ENCODE measurements at regions not wholly inside any gene's neighbourhood (a gene's known extent, or its start where the extent isn't known, plus 50 kb on each side); places are given as distances from the start of the nearest gene placed in this dataset.
A peak's percentile ranks its signal among the peaks of the same experiment; 100 is the strongest.
"Not testable (repeated sequence)": the region's sequence is repeated elsewhere in the genome, so short reads cannot be mapped to it uniquely, and the experiment has no call there.

DNA sequence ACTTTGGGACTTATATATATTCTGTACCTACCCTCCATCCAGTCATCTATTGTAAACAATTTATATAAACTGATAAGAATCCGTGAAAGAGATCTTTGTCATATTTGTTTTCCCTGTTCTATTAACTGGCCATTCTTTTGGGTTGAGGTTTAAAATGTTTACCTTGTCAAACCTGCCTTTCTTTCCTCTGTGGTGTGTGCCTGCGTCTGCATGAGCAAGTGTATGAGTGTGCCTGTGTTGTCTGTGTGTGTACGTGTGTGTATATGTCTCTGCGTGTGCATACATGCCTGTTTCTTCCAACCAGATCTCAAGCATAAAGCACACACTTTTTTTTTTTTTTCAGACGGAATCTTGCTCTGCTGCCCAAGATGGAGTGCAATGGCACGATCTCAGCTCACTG lies 201.5 kb downstream of the C16orf95 start:
- DNase-seq = no peak

GRCh38 chr16:87117936-87118335 lies 199.3 kb downstream of the C16orf95 start:
- DNase-seq = no peak

- no peak for DNase-seq
These were observed 198.0 kb downstream of the C16orf95 start for GRCh38 chr16:87119168-87119567.

- DNase-seq = no peak
These were observed 197.4 kb downstream of the C16orf95 start for GRCh38 chr16:87119748-87120147.

GRCh38 chr16:87121816-87122215 lies 195.4 kb downstream of the C16orf95 start:
- DNase-seq = no peak

DNA sequence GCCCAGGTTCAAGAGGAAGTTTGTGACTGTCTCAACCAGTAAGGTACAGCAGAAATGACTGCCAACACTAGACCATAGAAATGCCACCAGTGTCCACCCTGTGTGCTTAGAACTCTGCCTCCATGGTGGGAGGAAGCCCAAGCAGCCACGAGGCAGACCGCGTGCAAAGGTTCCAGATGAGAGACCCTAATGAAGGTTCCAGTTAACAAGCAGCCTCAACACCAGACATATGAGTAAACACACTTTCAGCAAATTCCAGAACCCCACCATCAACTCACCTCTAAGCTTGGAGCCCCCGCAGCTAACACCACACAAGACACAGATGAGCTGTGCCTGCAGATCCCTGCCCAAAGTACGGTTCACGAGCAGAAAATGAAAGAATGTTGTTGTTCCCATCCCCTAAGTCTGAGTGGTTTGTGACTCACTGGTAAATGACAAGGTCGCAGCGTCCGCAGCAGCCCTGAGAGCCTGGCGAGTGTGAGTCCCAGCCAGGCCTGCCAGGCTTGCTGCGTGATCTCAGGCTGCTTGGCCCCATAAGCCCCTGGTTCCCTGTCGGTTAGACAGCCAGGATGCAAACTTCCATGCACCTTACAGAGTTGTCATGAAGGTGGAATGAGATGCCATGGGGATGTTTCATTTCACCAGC lies 193.7 kb downstream of the C16orf95 start:
- DNase-seq = no peak

DNA sequence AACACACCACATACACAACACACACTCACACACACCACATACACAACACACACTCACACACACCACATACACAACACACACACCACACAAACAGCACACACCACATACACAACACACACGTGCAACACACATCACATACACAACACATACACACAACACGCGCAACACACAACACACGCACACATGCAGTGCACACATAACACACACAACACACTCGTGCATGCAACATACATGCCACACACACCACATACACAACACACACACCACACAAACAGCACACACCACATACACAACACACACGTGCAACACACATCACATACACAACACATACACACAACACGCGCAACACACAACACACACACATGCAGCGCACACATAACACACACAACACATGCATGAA lies 192.8 kb downstream of the C16orf95 start:
- DNase-seq = not testable (repeated sequence)

GRCh38 chr16:87125206-87126155 lies 191.7 kb downstream of the C16orf95 start:
- no peak for DNase-seq

- DNase-seq = no peak
These were observed 190.7 kb downstream of the C16orf95 start for GRCh38 chr16:87126403-87127025.

DNA sequence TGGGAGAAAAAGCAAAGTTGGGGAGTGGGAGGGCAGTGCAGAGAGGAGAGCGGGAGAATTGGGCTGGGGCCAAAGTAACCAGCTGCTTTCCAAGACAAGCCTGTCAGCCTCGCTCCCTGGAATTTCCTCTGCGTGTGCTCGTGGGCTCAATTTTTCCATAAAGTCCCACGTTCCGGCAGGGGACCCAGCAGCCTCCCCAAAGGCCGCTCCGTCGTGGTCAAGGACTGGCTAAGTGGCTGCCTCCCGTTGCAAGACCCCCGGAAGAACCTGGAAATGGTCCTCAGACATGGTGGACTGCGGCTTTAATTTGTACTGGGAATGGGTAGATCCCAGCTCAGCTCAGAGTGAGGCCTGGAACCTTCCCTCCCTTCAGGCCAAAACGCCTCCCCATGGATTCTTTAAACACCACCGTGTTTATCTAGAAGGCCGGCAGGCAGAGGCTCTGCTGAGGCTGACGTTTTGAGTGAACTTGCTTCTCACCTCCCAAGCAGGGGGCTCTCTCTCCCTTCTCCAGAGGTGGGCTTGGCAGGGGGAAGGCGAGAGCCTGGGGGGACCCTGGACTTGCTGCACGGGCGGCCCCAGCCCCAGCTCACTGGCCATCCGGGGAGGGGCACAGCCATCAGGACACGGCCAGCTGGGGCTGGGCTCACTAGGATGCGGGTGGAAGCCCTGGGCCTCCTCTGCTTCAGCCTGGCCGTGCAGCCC lies 190.0 kb downstream of the C16orf95 start:
- DNase-seq = peak; percentile 49

DNA sequence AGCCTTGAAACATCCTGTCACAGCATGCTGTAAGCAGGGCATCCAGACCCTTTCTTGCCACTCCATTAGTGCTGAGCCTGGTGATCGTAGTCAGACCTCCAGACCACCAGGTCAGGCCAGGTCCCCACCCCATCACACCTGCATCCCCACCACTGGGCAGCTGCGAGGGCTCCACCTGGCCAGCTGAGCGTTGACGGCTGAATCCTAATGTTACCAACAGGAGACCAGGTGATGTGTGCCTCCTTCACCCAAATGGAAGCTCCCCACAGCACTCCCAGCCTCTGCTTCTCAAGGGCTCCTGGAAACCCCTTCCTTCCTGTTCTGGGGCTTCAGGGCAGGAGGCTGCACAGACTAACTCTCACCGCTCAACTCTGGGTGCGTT lies 189.4 kb downstream of the C16orf95 start:
- no peak for DNase-seq

DNA sequence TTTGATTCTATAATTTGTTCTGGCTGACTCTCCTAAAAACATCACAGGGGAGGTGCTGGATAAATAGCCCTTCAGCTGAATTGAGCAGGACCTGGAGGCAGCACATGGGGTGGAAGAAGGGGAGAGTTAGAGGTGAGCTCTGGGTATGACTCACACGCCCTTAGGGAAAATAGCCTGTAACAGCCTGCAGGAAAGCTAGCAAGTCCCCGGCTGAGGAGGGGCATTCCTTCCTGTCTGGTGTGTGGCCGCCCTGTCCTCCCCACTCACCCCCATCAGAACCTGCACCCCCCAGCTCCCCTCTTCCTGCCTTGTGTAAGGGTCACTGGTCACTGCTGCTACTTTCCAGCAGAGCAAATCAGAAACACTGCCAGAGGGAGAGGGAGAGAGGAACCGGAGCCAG lies 187.4 kb downstream of the C16orf95 start:
- DNase-seq = no peak

DNA sequence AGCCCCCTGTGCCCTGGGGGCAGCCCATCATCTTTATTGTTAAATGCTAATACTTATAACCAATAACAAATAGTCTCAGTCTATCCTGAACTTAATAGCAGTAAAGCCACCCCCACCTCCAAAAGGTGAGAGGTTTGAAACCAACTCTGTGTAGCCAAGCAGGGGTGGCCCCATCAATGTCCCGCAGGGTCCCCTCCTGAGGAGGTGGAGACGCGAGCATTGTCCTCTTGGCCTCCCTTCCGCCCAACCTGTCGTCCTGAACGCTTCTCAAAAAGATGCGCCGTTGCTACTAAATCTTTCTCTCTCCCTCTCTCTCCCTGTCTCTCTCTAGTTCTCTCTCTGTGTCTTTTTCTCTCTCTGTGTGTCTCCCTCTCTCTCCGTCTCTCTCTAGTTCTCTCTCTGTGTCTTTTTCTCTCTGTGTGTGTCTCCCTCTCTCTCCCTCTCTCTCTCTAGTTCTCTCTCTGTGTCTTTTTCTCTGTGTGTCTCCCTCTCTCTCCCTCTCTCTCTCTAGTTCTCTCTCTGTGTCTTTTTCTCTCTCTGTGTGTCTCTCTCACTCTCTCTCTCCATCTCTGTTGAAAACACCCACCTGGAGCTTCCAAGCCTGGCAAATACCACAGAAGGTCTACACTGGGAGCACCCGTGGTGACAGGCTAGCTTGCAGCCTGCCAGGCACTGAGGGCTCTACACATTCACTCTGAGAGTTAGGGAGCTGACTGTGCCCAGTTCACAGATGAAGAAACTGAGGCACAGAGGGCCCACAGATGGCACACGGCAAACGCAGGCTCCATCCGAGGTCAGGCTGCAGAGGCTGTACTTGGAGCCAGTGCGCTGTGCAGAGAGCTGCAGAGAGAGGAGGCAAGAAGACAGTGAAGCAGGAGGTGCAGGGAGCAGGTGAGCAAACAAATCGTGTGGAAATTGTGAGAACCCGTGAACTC lies 185.9 kb downstream of the C16orf95 start:
- no peak for DNase-seq

GRCh38 chr16:87131996-87132345 lies 185.2 kb downstream of the C16orf95 start:
- DNase-seq = no peak

DNA sequence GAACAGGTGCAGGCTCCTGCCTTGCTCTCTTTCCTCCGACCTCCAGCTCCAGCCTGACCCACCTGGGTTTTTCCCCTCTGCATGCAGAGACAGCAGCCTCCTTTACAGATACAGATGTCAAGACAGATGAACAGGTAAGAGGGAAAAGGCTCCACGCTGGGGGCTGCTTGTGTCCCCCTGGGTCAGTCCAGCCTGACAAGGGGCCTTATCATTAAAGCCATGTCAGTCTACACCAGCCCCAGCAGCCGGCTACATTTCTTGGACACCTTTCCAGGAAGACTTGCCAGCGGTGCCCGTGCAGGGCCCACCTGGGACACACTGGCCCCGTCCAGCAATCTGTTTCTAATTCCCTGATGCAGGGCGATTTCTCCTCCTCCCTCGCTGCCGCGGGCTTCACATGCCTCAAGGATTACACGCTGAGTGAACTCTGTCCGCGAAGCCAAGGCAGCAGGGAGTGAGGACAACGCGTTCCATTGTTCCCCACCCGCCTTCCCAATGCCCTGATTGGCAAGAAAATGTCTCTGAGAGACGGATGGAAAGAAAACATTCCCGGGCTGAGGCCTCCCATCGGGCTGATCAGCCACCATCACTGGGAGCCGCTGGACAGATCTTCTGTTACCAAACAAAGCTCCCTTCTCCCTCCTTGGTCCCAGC lies 184.7 kb downstream of the C16orf95 start:
- DNase-seq = no peak

DNA sequence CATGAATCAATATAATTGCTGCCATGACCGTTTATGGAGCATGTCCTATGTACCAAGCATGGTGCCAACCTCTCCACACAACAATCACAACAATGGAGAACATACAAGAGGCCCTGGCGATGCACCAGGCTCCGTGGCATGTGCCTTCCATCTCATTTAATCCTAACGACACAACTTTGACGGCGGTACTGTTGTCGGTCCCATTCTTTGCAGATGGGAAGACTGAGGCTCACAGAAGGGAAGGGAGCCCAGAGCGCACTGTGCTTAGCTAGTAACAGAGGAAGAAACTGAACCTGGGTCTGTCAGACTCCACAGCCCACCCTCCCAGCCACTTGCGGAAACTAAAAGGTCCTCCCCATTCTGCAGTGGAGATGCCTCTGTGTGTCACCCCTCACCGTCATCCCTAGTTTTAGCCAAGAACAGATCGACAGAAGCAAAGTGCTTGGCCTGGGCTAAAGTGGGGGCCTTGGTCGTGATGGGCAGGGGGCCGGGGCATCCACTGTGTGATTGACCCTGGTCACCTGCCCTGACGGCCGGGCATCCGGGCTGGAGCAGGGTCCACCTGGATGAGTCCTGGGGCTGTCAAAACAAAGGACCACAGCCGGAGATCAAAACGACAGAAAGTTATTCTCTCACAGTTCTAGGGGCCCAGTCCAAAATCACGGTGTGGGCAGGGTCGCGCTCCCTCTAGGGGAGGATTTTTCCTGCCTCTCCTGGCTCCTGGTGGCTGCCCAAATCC lies 183.9 kb downstream of the C16orf95 start:
- no peak for DNase-seq

DNA sequence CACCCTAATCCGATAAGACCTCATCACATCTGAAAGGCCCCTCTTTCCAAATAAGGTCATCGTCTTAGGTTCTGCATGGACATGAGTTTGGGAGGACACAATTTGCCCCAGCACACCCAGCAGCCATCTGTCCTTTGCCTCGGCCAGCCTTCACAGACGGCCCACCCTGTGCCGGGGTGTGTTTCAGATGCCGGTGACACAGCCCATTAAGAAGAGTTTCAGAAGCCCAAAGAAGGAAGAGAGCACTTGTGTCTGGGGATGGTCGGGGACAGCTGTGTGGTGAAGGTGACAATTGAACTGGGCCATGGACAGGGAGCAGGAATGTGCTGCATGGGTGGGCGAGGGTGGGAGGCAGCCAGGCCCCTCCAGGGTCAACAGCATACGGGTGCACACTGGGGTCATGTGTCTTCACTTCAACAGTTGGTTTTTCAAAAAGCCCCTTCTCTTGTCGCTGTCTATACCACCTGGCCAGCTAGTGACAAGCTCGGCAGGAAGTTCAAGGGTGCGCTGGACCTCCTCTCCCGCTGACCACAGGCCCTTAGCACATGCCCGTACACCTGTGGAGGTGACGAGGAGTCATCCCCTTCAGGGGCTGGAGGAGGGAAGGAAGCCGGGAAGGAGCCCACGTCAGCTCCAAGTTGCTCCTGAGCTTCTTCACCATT lies 183.1 kb downstream of the C16orf95 start:
- DNase-seq = no peak

DNA sequence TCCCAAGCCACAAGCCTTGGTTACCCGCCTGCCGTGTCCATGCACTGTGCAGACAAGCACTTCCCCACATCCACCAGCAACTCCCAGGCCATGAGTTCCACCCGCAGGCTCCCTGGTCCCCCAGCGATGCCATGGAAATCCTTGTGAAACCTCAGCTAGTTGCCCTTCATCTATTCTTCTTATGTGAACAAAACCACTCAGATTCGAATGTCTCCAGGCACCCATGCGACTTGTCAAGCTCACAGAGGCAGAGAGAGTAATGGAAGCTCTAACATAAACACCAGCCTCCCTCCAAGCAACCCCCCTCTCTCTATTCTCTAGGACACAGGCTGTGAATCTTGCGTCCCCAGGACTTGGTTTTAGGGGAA lies 182.6 kb downstream of the C16orf95 start:
- no peak for DNase-seq

- DNase-seq = no peak
These were observed 181.8 kb downstream of the C16orf95 start for GRCh38 chr16:87135246-87136030.
